AG09309 (cell line): ENCODE measurements at regions not wholly inside any gene's neighbourhood (a gene's known extent, or its start where the extent isn't known, plus 50 kb on each side); places are given as distances from the start of the nearest gene placed in this dataset.

Source experiments
- DNase-seq: peaks from one replicate; pipeline ENCODE4 v3.0.0-alpha.2; 2010; ENCODE audit warnings: low read depth
- H3K4me3 ChIP-seq: 2 replicates; pipeline ENCODE4 v1.5.1; 2011; ENCODE audit warnings: mild to moderate bottlenecking, low read depth, low read length, moderate library complexity; ENCODE audit not compliant: control insufficient read depth
- TF ChIP-seq, protein P1 (sequence below): IDR thresholded peaks from 2 replicates; pipeline ENCODE4 v1.5.1; 2011; ENCODE audit warnings: mild to moderate bottlenecking, low read depth, low read length, inconsistent platforms; ENCODE audit not compliant: insufficient read depth, control insufficient read depth; ENCODE audit errors: missing control alignments

- H3K4me3 ChIP-seq = no peak overlapping the region
- TF ChIP-seq, protein P1, sequence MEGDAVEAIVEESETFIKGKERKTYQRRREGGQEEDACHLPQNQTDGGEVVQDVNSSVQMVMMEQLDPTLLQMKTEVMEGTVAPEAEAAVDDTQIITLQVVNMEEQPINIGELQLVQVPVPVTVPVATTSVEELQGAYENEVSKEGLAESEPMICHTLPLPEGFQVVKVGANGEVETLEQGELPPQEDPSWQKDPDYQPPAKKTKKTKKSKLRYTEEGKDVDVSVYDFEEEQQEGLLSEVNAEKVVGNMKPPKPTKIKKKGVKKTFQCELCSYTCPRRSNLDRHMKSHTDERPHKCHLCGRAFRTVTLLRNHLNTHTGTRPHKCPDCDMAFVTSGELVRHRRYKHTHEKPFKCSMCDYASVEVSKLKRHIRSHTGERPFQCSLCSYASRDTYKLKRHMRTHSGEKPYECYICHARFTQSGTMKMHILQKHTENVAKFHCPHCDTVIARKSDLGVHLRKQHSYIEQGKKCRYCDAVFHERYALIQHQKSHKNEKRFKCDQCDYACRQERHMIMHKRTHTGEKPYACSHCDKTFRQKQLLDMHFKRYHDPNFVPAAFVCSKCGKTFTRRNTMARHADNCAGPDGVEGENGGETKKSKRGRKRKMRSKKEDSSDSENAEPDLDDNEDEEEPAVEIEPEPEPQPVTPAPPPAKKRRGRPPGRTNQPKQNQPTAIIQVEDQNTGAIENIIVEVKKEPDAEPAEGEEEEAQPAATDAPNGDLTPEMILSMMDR = no peak
- DNase-seq = peak; percentile 79
Observed at GRCh38 chr2:176552501-176553135, 283.4 kb downstream of the MTX2 start.

GRCh38 chr2:176553685-176554100 lies 284.5 kb downstream of the MTX2 start:
- peak overlapping the region; percentile 53 for H3K4me3 ChIP-seq
- TF ChIP-seq, protein P1 = peak; percentile 27
- DNase-seq = no peak

GRCh38 chr2:176554101-176555048 lies 285.1 kb downstream of the MTX2 start:
- no peak for DNase-seq

GRCh38 chr2:176555112-176555511 lies 285.9 kb downstream of the MTX2 start:
- H3K4me3 ChIP-seq = no peak overlapping the region
- TF ChIP-seq, protein P1 = no peak
- DNase-seq = no peak

More at GRCh38 chr2:176554101-176555048, 285.1 kb downstream of the MTX2 start:
- TF ChIP-seq, protein P1 = peak; percentile 72
- H3K4me3 ChIP-seq = peak overlapping the region; percentile 53

DNA sequence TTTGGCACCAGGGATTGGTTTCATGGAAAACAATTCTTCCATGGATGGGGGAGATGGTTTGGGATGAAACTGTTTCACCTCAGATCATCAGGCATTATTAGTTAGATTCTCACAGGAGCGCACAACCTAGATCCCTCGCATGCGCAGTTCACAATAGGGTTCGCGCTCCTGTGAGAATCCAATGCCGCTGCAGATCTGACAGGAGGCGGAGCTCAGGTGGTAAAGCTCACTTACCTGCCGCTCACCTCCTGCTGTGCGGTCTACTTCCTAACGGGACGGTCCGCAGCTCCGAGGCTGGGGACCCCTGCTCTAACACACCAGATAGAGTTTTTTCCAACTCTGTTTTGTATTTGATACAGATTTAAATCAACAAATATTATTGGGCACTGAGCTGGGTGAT lies 286.5 kb downstream of the MTX2 start:
- no peak overlapping the region for H3K4me3 ChIP-seq
- DNase-seq = no peak
- TF ChIP-seq, protein P1 = no peak

GRCh38 chr2:176556373-176556772 lies 287.1 kb downstream of the MTX2 start:
- DNase-seq = no peak
- H3K4me3 ChIP-seq = no peak overlapping the region
- TF ChIP-seq, protein P1 = no peak
